AG09309 (cell line): ENCODE measurements at regions not wholly inside any gene's neighbourhood (a gene's known extent, or its start where the extent isn't known, plus 50 kb on each side); places are given as distances from the start of the nearest gene placed in this dataset.

Source experiments
- DNase-seq: peaks from one replicate; pipeline ENCODE4 v3.0.0-alpha.2; 2010; ENCODE audit warnings: low read depth
- H3K4me3 ChIP-seq: 2 replicates; pipeline ENCODE4 v1.5.1; 2011; ENCODE audit warnings: mild to moderate bottlenecking, low read depth, low read length, moderate library complexity; ENCODE audit not compliant: control insufficient read depth
- TF ChIP-seq, protein P1 (sequence below): IDR thresholded peaks from 2 replicates; pipeline ENCODE4 v1.5.1; 2011; ENCODE audit warnings: mild to moderate bottlenecking, low read depth, low read length, inconsistent platforms; ENCODE audit not compliant: insufficient read depth, control insufficient read depth; ENCODE audit errors: missing control alignments

DNA sequence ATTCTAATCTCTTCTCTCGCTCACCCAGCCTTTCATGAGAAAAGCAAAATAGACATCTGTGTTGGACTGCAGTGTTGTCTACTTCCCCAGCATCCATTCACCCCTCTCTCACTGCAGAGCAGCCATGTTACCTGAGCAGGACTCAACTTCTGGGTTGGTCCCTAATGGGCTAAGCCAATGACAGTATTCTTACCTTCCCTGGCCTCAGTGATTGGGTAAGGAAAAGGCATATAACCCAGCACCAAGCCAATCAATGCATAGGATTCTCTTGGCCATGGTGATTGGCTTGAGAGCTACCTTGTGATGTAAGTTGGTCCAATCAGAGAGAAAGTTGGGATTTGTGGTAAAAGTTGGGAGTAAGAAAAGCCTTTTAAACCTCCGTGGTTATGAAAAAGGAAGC, 99.8 kb upstream of the NECTIN1 start:
- no peak for DNase-seq
- no peak overlapping the region for H3K4me3 ChIP-seq
- TF ChIP-seq, protein P1, sequence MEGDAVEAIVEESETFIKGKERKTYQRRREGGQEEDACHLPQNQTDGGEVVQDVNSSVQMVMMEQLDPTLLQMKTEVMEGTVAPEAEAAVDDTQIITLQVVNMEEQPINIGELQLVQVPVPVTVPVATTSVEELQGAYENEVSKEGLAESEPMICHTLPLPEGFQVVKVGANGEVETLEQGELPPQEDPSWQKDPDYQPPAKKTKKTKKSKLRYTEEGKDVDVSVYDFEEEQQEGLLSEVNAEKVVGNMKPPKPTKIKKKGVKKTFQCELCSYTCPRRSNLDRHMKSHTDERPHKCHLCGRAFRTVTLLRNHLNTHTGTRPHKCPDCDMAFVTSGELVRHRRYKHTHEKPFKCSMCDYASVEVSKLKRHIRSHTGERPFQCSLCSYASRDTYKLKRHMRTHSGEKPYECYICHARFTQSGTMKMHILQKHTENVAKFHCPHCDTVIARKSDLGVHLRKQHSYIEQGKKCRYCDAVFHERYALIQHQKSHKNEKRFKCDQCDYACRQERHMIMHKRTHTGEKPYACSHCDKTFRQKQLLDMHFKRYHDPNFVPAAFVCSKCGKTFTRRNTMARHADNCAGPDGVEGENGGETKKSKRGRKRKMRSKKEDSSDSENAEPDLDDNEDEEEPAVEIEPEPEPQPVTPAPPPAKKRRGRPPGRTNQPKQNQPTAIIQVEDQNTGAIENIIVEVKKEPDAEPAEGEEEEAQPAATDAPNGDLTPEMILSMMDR: no peak

- no peak overlapping the region for H3K4me3 ChIP-seq
- no peak for DNase-seq
- TF ChIP-seq, protein P1: no peak
Observed at GRCh38 chr11:119828006-119828405, 99.0 kb upstream of the NECTIN1 start.

- no peak overlapping the region for H3K4me3 ChIP-seq
- no peak for DNase-seq
- TF ChIP-seq, protein P1: no peak
Observed at GRCh38 chr11:119827113-119827512, 98.1 kb upstream of the NECTIN1 start.

GRCh38 chr11:119823077-119823476, 94.1 kb upstream of the NECTIN1 start:
- TF ChIP-seq, protein P1: no peak
- H3K4me3 ChIP-seq: no peak overlapping the region
- DNase-seq: no peak

DNA sequence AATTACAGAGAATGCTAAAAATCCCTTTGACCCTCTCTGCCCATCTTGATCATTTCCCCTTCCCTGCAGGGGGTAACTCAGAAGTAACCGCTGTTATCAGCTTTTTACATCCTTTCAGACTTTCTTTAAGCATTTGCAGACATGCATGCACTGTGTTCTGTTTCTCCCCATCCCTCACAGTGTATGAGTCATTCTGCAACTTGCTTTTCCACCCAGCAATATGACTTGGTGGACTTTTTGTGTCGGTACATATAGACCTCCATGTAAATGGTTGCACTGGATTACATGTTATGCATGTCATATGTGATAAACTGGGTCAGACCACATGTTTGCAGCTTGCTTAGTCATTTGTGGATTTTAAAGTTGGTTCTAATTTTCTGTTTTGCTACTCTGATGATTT, 87.7 kb upstream of the NECTIN1 start:
- TF ChIP-seq, protein P1: no peak
- H3K4me3 ChIP-seq: no peak overlapping the region
- no peak for DNase-seq

GRCh38 chr11:119814766-119815165, 85.8 kb upstream of the NECTIN1 start:
- no peak for DNase-seq
- H3K4me3 ChIP-seq: no peak overlapping the region
- TF ChIP-seq, protein P1: no peak
